ENCODE measurements at regions not wholly inside any gene's neighbourhood (a gene's known extent, or its start where the extent isn't known, plus 50 kb on each side); places are given as distances from the start of the nearest gene placed in this dataset.

GRCh38 chr21:24583473-24583872, 1023.8 kb downstream of the MRPL39 start:
- no peaks in the 10 kb centered on the region for H3K9me3 ChIP-seq (ENCODE audit: control insufficient read depth, low read depth, low read length)
- no peak overlapping the region for H3K4me3 ChIP-seq (ENCODE audit: control insufficient read depth in 2 of 3, extremely low read depth in 1 of 3, insufficient read depth in 2 of 3, low read depth in 1 of 3, low read length in 3 of 3)
- no peak overlapping the region for H3K4me2 ChIP-seq (ENCODE audit: control insufficient read depth, extremely low read depth, insufficient read depth, low read depth, low read length)
- H3K27me3 ChIP-seq (ENCODE audit: control insufficient read depth, extremely low read depth, insufficient read depth, low read length), result no peaks in the 10 kb centered on the region
- no peak overlapping the region for H3K27ac ChIP-seq (ENCODE audit: control insufficient read depth, insufficient read depth, low read length)
- H3K36me3 ChIP-seq (ENCODE audit: control insufficient read depth in 2 of 2, extremely low read depth in 1 of 2, insufficient read depth in 2 of 2, low read length in 2 of 2), result no peaks in the 10 kb centered on the region
- FAIRE-seq (no peak), DNase-seq (ENCODE audit: low read depth, low spot score) (no peak)
- H3K9ac ChIP-seq (ENCODE audit: control insufficient read depth, extremely low read depth, insufficient read depth, low read length), result no peak overlapping the region
- no peaks in the 10 kb centered on the region for H3K4me1 ChIP-seq (ENCODE audit: control insufficient read depth, extremely low read depth, insufficient read depth, low read length)
- no peaks in the 10 kb centered on the region for H4K20me1 ChIP-seq (ENCODE audit: control insufficient read depth, extremely low read depth, insufficient read depth, low read length)
- H3K9me1 ChIP-seq (ENCODE audit: control insufficient read depth, extremely low read depth, insufficient read depth, low read length), result no peaks in the 10 kb centered on the region
- no peak overlapping the region for H2AFZ ChIP-seq (ENCODE audit: control insufficient read depth, low read length)
- TF ChIP-seq EZH2 (IDR thresholded peaks at IDR 0.05; ENCODE audit: low read length) (no peak), CTCF (optimal IDR thresholded peaks at IDR 0.05 in 1 of 3, IDR thresholded peaks at IDR 0.05 in 1 of 3, conservative IDR thresholded peaks at IDR 0.05 in 1 of 3; ENCODE audit: extremely low read depth in 1 of 3, insufficient read depth in 2 of 3, low read length in 3 of 3) (no peak)
- H3K79me2 ChIP-seq (ENCODE audit: control insufficient read depth, insufficient read depth, low read length), result no peaks in the 10 kb centered on the region
- dilution Hi-C loops (cut with MboI; ENCODE audit: extremely low pct_ligation_motif_present, low sequenced_read_pairs), result no loop called here

- H3K9me1 ChIP-seq (ENCODE audit: control insufficient read depth, extremely low read depth, insufficient read depth, low read length), result no peaks in the 10 kb centered on the region
- no peaks in the 10 kb centered on the region for H3K9me3 ChIP-seq (ENCODE audit: control insufficient read depth, low read depth, low read length)
- H3K79me2 ChIP-seq (ENCODE audit: control insufficient read depth, insufficient read depth, low read length), result no peaks in the 10 kb centered on the region
- H4K20me1 ChIP-seq (ENCODE audit: control insufficient read depth, extremely low read depth, insufficient read depth, low read length), result no peaks in the 10 kb centered on the region
- H3K4me3 ChIP-seq (ENCODE audit: control insufficient read depth in 2 of 3, extremely low read depth in 1 of 3, insufficient read depth in 2 of 3, low read depth in 1 of 3, low read length in 3 of 3), result no peak overlapping the region
- H3K27ac ChIP-seq (ENCODE audit: control insufficient read depth, insufficient read depth, low read length), result no peak overlapping the region
- H3K4me2 ChIP-seq (ENCODE audit: control insufficient read depth, extremely low read depth, insufficient read depth, low read depth, low read length), result no peak overlapping the region
- no peak overlapping the region for H3K9ac ChIP-seq (ENCODE audit: control insufficient read depth, extremely low read depth, insufficient read depth, low read length)
- DNase-seq (ENCODE audit: low read depth, low spot score) (no peak), FAIRE-seq (no peak)
- no peaks in the 10 kb centered on the region for H3K36me3 ChIP-seq (ENCODE audit: control insufficient read depth in 2 of 2, extremely low read depth in 1 of 2, insufficient read depth in 2 of 2, low read length in 2 of 2)
- no peaks in the 10 kb centered on the region for H3K27me3 ChIP-seq (ENCODE audit: control insufficient read depth, extremely low read depth, insufficient read depth, low read length)
- no peak overlapping the region for H2AFZ ChIP-seq (ENCODE audit: control insufficient read depth, low read length)
- no peaks in the 10 kb centered on the region for H3K4me1 ChIP-seq (ENCODE audit: control insufficient read depth, extremely low read depth, insufficient read depth, low read length)
- TF ChIP-seq EZH2 (IDR thresholded peaks at IDR 0.05; ENCODE audit: low read length) (no peak), CTCF (optimal IDR thresholded peaks at IDR 0.05 in 1 of 3, IDR thresholded peaks at IDR 0.05 in 1 of 3, conservative IDR thresholded peaks at IDR 0.05 in 1 of 3; ENCODE audit: extremely low read depth in 1 of 3, insufficient read depth in 2 of 3, low read length in 3 of 3) (no peak)
- dilution Hi-C loops (cut with MboI; ENCODE audit: extremely low pct_ligation_motif_present, low sequenced_read_pairs), result no loop called here
Observed at GRCh38 chr21:24577301-24577700, 1030.0 kb downstream of the MRPL39 start.

Measured in keratinocyte (primary cell).